NOMO-1 treated with DMSO at 0.1 percent for 48 hours (cell line): ENCODE measurements at regions not wholly inside any gene's neighbourhood (a gene's known extent, or its start where the extent isn't known, plus 50 kb on each side); places are given as distances from the start of the nearest gene placed in this dataset.

Experiments
- DNase-seq: peaks from one replicate; lab custom pipeline; 2025; ENCODE audit not compliant: unreplicated experiment; lab: John Stamatoyannopoulos, UW

GRCh38 chr2:67701011-67701410, 303.9 kb downstream of the ETAA1 start:
- DNase-seq: no peak

- DNase-seq: no peak
These were observed 305.2 kb downstream of the ETAA1 start for GRCh38 chr2:67702284-67702683.

- no peak for DNase-seq
These were observed 305.8 kb downstream of the ETAA1 start for GRCh38 chr2:67702937-67703336.

GRCh38 chr2:67706082-67706481, 308.9 kb downstream of the ETAA1 start:
- DNase-seq: no peak

- DNase-seq: no peak
These were observed 310.8 kb downstream of the ETAA1 start for GRCh38 chr2:67707896-67708295.

GRCh38 chr2:67709835-67710234, 312.7 kb downstream of the ETAA1 start:
- DNase-seq: no peak

- DNase-seq: no peak
These were observed 315.4 kb downstream of the ETAA1 start for GRCh38 chr2:67712484-67712883.

- no peak for DNase-seq
These were observed 316.2 kb downstream of the ETAA1 start for GRCh38 chr2:67713376-67713775.

GRCh38 chr2:67716895-67717396, 319.8 kb downstream of the ETAA1 start:
- DNase-seq: no peak

- DNase-seq: no peak
These were observed 320.6 kb downstream of the ETAA1 start for GRCh38 chr2:67717692-67718091.

- DNase-seq: no peak
These were observed 322.2 kb downstream of the ETAA1 start for GRCh38 chr2:67719351-67719750.

GRCh38 chr2:67721516-67721915, 324.4 kb downstream of the ETAA1 start:
- DNase-seq: no peak

GRCh38 chr2:67724261-67724660, 327.1 kb downstream of the ETAA1 start:
- no peak for DNase-seq

- no peak for DNase-seq
These were observed 328.6 kb downstream of the ETAA1 start for GRCh38 chr2:67725731-67726130.

GRCh38 chr2:67726416-67726815, 329.3 kb downstream of the ETAA1 start:
- no peak for DNase-seq

- no peak for DNase-seq
These were observed 330.0 kb downstream of the ETAA1 start for GRCh38 chr2:67727131-67727530.

GRCh38 chr2:67727623-67728022, 330.5 kb downstream of the ETAA1 start:
- no peak for DNase-seq

GRCh38 chr2:67729474-67729873, 332.3 kb downstream of the ETAA1 start:
- DNase-seq: no peak

- DNase-seq: no peak
These were observed 329.3 kb downstream of the C1D start for GRCh38 chr2:67733517-67733916.

- DNase-seq: no peak
These were observed 310.6 kb downstream of the C1D start for GRCh38 chr2:67752199-67752598.

- DNase-seq: no peak
These were observed 309.8 kb downstream of the C1D start for GRCh38 chr2:67752969-67753368.

- no peak for DNase-seq
These were observed 307.5 kb downstream of the C1D start for GRCh38 chr2:67755156-67755882.

- no peak for DNase-seq
These were observed 301.8 kb downstream of the C1D start for GRCh38 chr2:67760995-67761394.
